BJ (cell line): ENCODE measurements at regions not wholly inside any gene's neighbourhood (a gene's known extent, or its start where the extent isn't known, plus 50 kb on each side); places are given as distances from the start of the nearest gene placed in this dataset.

Experiments
- CTCF ChIA-PET: fragments of 350-600 bp; formaldehyde crosslinking; extraction: SDS; loops from one replicate; lab custom pipeline; 2021; ENCODE audit warnings: antibody characterized with exemption, inconsistent platforms; lab: Yijun Ruan, JAX
- POLR2A ChIA-PET: fragments of 300-600 bp; sonication (Branson Sonifier 250); formaldehyde crosslinking; extraction: SDS; loops from one replicate; lab custom pipeline; 2021; ENCODE audit warnings: antibody characterized with exemption; lab: Charles Lee
- DNase-seq: peaks from one replicate; pipeline ENCODE4 v3.0.0-alpha.2; 2011; ENCODE audit warnings: low read depth
- H3K27me3 ChIP-seq: 2 replicates; pipeline ENCODE4 v1.6.0; 2011; ENCODE audit warnings: low read length; ENCODE audit not compliant: control insufficient read depth, insufficient read depth
- H3K36me3 ChIP-seq: 2 replicates; pipeline ENCODE4 v1.5.1; 2011; ENCODE audit warnings: low read length; ENCODE audit not compliant: control insufficient read depth, insufficient read depth
- H3K4me3 ChIP-seq: 2 replicates; pipeline ENCODE4 v1.5.1; 2011; ENCODE audit warnings: low read depth, mild to moderate bottlenecking, control low read depth, low read length
- TF ChIP-seq, protein P1 (sequence below): IDR thresholded peaks from 2 replicates; pipeline ENCODE4 v1.5.1; 2011; ENCODE audit warnings: low read depth, mild to moderate bottlenecking, control low read depth, inconsistent platforms, low read length, moderate library complexity; ENCODE audit not compliant: insufficient read depth

DNA sequence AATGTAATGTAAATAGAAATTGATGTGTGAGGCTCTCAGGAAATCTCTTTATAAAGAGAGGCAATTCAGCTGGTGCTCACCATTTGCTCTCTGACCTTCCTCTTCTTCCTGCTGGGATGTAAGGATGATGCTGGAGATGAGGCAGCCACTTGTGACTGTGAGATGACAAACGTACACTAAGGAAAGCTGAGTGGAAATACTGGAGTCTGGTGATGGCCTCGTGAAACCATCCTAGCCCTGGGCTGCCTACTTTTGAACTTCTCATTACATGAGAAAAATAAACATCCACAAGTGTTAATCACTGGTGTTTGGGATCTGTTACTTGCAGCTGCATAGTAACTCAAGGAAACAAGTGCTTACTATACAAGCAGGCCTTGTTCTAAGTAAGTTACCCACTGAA is 114.9 kb upstream of the NHSL1 start:
- no peaks in the 10 kb centered on the region for H3K36me3 ChIP-seq
- no peaks in the 10 kb centered on the region for H3K27me3 ChIP-seq
- TF ChIP-seq, protein P1, sequence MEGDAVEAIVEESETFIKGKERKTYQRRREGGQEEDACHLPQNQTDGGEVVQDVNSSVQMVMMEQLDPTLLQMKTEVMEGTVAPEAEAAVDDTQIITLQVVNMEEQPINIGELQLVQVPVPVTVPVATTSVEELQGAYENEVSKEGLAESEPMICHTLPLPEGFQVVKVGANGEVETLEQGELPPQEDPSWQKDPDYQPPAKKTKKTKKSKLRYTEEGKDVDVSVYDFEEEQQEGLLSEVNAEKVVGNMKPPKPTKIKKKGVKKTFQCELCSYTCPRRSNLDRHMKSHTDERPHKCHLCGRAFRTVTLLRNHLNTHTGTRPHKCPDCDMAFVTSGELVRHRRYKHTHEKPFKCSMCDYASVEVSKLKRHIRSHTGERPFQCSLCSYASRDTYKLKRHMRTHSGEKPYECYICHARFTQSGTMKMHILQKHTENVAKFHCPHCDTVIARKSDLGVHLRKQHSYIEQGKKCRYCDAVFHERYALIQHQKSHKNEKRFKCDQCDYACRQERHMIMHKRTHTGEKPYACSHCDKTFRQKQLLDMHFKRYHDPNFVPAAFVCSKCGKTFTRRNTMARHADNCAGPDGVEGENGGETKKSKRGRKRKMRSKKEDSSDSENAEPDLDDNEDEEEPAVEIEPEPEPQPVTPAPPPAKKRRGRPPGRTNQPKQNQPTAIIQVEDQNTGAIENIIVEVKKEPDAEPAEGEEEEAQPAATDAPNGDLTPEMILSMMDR: no peak
- POLR2A ChIA-PET: no interaction called here
- no peak for DNase-seq
- CTCF ChIA-PET: no interaction called here
- H3K4me3 ChIP-seq: no peak overlapping the region

DNA sequence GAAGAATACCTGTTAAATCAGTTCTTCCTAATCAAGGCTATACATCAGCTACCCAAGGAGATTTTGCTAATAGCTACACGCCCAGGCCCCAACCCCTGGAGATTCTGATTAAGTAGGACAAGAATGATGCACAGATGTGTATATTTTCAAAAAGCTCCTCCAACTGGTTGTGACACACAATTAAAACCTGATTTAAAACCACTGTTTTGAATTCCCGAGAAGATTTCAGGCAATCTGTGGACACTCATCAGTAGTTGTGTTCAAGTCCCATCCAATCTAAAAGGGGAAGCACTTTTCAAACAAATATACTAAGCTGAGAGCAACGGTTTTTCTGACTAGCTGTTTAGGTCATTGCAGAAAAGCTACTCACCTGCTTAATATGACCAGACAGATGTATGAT is 118.9 kb upstream of the NHSL1 start:
- Histone ChIP-seq H3K36me3 (no peaks in the 10 kb centered on the region), H3K4me3 (no peak overlapping the region), H3K27me3 (no peaks in the 10 kb centered on the region)
- no peak for DNase-seq
- CTCF ChIA-PET: interaction anchor here (0.6 to 0.7 kb wide), 2 partner anchors 13 to 77 kb away, joined by 3 to 5 read pairs; no protein-coding TSS in a partner anchor
- POLR2A ChIA-PET: no interaction called here
- TF ChIP-seq, protein P1: no peak

DNA sequence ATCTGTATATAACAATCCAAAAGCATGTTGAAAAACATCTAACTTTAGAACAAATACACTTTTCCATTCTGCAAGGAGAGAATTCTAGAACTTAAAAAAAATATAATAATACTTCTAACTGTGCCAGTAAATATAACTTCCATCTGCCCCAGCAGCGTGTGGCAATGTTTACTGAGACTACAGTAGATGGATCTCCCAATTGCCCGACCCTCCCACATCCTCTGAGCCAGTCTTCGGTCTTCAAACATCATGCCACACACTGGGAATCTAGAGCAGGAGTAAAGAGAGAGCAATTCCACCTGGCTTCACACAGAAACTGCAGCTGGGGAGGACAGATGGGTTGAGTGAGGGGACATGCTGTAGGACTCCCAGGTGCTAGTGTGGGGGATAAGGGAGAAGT is 121.3 kb upstream of the NHSL1 start:
- POLR2A ChIA-PET: no interaction called here
- DNase-seq: no peak
- CTCF ChIA-PET: no interaction called here
- TF ChIP-seq, protein P1: no peak
- no peak overlapping the region for H3K4me3 ChIP-seq
- H3K27me3 ChIP-seq: no peaks in the 10 kb centered on the region
- H3K36me3 ChIP-seq: no peaks in the 10 kb centered on the region

DNA sequence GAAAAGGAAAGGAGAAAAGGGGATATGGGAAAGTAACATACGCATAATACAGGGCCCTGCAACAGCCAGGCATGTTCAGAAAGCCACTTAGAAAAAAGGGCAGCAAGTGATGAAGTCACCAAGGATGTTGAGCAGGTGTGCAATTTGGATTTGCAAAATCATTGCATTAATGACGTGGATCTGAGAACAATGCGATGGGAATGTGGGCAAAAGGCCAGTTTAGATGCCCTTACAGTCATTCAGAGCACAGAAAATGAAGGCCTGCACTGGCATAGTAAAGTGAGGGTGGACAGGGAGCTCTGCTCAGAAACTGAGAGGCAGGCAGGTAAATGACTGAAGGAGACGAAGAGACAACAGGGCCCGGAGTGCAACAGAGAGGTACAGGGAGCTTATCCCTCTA is 123.7 kb upstream of the NHSL1 start:
- ChIA-PET POLR2A (no interaction called here), CTCF (no interaction called here)
- no peak for DNase-seq
- Histone ChIP-seq H3K36me3 (no peaks in the 10 kb centered on the region), H3K27me3 (no peaks in the 10 kb centered on the region), H3K4me3 (no peak overlapping the region)
- TF ChIP-seq, protein P1: no peak

DNA sequence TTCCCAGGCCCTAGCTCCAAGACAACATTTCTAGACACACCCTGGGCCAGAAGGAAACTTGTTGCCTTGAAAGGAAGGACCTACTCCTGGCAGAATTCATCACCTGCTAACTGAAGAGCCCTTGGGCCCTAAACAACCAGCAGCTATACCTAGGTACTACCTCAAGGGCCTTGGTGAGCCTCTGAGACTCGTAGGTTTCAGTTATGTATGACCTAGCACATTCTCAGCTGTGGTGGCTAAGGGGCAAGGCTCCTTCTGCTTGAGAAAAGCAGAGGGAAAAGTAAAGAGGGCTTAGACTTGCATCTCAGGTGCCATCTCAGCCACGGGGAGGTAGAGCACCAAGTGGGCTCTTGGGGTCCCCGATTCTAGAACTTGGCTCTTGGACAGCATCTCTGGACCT is 132.3 kb upstream of the NHSL1 start:
- Histone ChIP-seq H3K27me3 (no peaks in the 10 kb centered on the region), H3K4me3 (no peak overlapping the region), H3K36me3 (no peaks in the 10 kb centered on the region)
- TF ChIP-seq, protein P1: no peak
- no peak for DNase-seq
- ChIA-PET POLR2A (no interaction called here), CTCF (interaction anchor here (0.8 kb wide), 1 partner anchor 41 kb away, joined by 3 read pairs; no protein-coding TSS in a partner anchor)
